Adrenal gland (tissue), 9 donors: ENCODE measurements at regions not wholly inside any gene's neighbourhood (a gene's known extent, or its start where the extent isn't known, plus 50 kb on each side); places are given as distances from the start of the nearest gene placed in this dataset.

Experiments used
- DNase-seq, 7 donors: peaks; one replicate each; pipeline ENCODE4 v3.0.0-alpha.2; 2019 to 2020
- H3K27ac ChIP-seq, 5 donors: fragments of 200-600 bp; sonication (generic) in 4 of 5; 1 replicate in 3 of 5; 2 replicates in 2 of 5; pipeline versions ENCODE4 v1.5.1 to v1.8.0; 2016 to 2020; ENCODE audit warnings: mild to moderate bottlenecking in 1 of 5
- H3K27me3 ChIP-seq: fragments of 200-600 bp; 2 replicates; pipeline ENCODE4 v1.8.0; 2021
- H3K36me3 ChIP-seq, 2 donors: fragments of 200-600 bp; replicated peaks in 1 of 2; 1 replicate in 1 of 2; 2 replicates in 1 of 2; pipeline versions ENCODE4 v1.5.1 to v1.8.0; 2018 to 2022
- H3K4me1 ChIP-seq, 2 donors: fragments of 200-600 bp; replicated peaks in 1 of 2; 1 replicate in 1 of 2; 2 replicates in 1 of 2; pipeline versions ENCODE4 v1.5.1 to v1.8.0; 2018 to 2021
- H3K4me3 ChIP-seq, 4 donors: fragments of 200-600 bp; sonication (generic) in 3 of 4; one replicate each; pipeline ENCODE4 v1.5.1; 2016 to 2018
- H3K9me3 ChIP-seq, 3 donors: fragments of 200-600 bp; sonication (generic) in 1 of 3; replicated peaks in 1 of 3; 1 replicate in 2 of 3; 2 replicates in 1 of 3; pipeline versions ENCODE4 v1.5.1 to v1.8.0; 2016 to 2021
- POLR2A ChIP-seq, 2 donors: fragments of 450-650 bp; IDR thresholded peaks; one replicate each; pipeline ENCODE4 v1.6.1; 2017; ENCODE audit warnings: antibody characterized with exemption in 2 of 2, mild to moderate bottlenecking in 2 of 2, moderate library complexity in 1 of 2
- WGBS, 4 donors: extraction: QIAGEN DNeasy Blood & Tissue Kit in 2 of 4; methylation state at CpG; one replicate each; pipeline versions ENCODE4 v1.1.5 to v1.1.7; 2013 to 2017; 5-methylcytosine and 5-hydroxymethylcytosine counted together
- intact Hi-C, 2 donors: fragments of 100-400 bp; cut with DNase I; formaldehyde crosslinking; loops; one replicate each; pipeline versions ENCODE4 v1.14.1 to v1.15.0; 2022 to 2023
- TF ChIP-seq, protein P1 (sequence below), 6 experiments: fragments of 450-650 bp in 4 of 6; fragments of 200-600 bp in 2 of 6; sonication (generic) in 1 of 6; IDR thresholded peaks; 1 replicate in 5 of 6; 2 replicates in 1 of 6; pipeline versions ENCODE4 v1.5.1 to v1.8.0; 2016 to 2021; ENCODE audit warnings: antibody characterized with exemption in 6 of 6, mild to moderate bottlenecking in 2 of 6, moderate library complexity in 1 of 6
- donor health status: healthy with polysubstance abuse.
- donor health status: Bipolar disorder and iron deficiency.
- donor health status: DM: yes; HTN: yes; CAD: no.
- donor health status: DM: no; HTN: no; CAD: no.
- donor health status: DM: no; HTN: no; CAD: no.

DNA sequence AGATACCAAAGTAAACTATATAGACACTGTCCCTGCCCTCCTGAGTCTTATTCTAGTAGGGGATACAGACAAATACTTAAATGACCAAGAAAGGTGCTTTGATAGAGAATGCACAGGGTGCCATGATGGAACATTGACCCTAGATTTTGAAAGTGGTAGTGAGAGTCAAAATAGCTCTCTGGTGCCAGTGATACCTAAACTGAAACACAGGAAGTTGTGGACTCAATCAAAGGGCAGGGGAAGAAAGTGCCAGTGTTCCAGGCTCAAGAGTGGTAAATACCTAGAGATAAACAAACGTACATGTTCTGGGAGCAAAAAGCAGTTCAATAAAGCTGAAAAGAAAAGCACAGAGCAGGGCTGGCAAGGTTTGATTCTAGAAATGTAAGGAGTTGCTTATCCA lies 267.6 kb downstream of the ISL1 start:
- Histone ChIP-seq H3K4me3 (no peak overlapping the region), H3K9me3 (no peaks in the 10 kb centered on the region), H3K4me1 (no peaks in the 10 kb centered on the region), H3K36me3 (no peaks in the 10 kb centered on the region), H3K27me3 (no peaks in the 10 kb centered on the region), H3K27ac (no peak overlapping the region)
- no peak for DNase-seq
- intact Hi-C loops = no loop called here
- 39 to 57% (median 48%) methylated on average over 1 of the region's 1 CpG for WGBS, 4 donors
- TF ChIP-seq, protein P1, sequence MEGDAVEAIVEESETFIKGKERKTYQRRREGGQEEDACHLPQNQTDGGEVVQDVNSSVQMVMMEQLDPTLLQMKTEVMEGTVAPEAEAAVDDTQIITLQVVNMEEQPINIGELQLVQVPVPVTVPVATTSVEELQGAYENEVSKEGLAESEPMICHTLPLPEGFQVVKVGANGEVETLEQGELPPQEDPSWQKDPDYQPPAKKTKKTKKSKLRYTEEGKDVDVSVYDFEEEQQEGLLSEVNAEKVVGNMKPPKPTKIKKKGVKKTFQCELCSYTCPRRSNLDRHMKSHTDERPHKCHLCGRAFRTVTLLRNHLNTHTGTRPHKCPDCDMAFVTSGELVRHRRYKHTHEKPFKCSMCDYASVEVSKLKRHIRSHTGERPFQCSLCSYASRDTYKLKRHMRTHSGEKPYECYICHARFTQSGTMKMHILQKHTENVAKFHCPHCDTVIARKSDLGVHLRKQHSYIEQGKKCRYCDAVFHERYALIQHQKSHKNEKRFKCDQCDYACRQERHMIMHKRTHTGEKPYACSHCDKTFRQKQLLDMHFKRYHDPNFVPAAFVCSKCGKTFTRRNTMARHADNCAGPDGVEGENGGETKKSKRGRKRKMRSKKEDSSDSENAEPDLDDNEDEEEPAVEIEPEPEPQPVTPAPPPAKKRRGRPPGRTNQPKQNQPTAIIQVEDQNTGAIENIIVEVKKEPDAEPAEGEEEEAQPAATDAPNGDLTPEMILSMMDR (IDR thresholded peaks at IDR 0.05) = no peak
- TF ChIP-seq POLR2A (IDR thresholded peaks at IDR 0.05) = no peak

GRCh38 chr5:51651476-51651875 lies 268.2 kb downstream of the ISL1 start:
- Histone ChIP-seq H3K27me3 (no peaks in the 10 kb centered on the region), H3K9me3 (no peaks in the 10 kb centered on the region), H3K4me1 (no peaks in the 10 kb centered on the region), H3K4me3 (no peak overlapping the region), H3K36me3 (no peaks in the 10 kb centered on the region), H3K27ac (no peak overlapping the region)
- no peak for DNase-seq
- intact Hi-C loops = no loop called here
- TF ChIP-seq, protein P1 (IDR thresholded peaks at IDR 0.05) = no peak
- no peak for TF ChIP-seq POLR2A (IDR thresholded peaks at IDR 0.05)
- WGBS, 4 donors = 19 to 43% (median 31%) methylated on average over 2 of the region's 2 CpGs

DNA sequence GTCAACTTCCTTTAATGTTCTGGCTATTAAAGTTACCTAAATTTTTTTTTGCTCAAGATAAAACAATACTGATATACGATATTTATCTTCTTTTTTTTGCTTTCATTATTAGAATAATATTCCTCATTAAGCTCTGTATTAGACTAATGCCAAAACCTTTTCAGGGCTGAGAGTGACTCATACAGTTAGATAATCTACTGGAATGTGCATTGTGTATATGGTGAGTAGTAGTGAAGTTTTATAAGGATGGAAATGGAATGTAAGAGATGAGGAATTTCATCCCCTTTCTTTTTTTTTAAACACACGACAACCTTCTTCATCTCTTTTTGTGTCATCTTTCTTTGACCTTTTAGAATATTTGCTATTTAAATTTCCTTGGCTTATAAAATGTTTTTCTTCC lies 268.6 kb downstream of the ISL1 start:
- intact Hi-C loops = no loop called here
- Histone ChIP-seq H3K27me3 (no peaks in the 10 kb centered on the region), H3K4me1 (no peaks in the 10 kb centered on the region), H3K9me3 (no peaks in the 10 kb centered on the region), H3K27ac (no peak overlapping the region), H3K36me3 (no peaks in the 10 kb centered on the region), H3K4me3 (no peak overlapping the region)
- whole genome bisulfite sequencing, 4 donors = 41 to 51% (median 48%) methylated on average over 2 of the region's 2 CpGs
- DNase-seq = no peak
- no peak for TF ChIP-seq POLR2A (IDR thresholded peaks at IDR 0.05)
- TF ChIP-seq, protein P1 (IDR thresholded peaks at IDR 0.05) = no peak

DNA sequence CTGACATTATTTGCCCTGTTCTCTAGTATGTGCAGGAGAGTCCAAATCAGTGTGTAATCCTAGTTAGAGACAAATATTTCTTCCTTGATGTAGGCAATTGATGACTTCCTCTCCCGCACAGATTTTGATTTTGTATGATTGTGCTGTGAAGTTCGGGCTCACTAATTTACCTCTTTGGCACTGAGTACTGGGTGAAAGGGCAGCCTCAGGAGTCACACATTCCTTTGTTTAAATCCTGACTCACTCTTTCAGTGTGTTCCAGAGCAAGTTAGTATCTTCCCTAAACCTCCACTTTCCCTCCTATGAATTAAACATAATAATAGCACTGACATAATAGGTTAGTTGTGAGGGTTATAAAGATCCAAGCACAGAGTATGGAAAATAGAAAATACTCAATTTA lies 269.7 kb downstream of the ISL1 start:
- H3K27me3 ChIP-seq = no peaks in the 10 kb centered on the region
- no peaks in the 10 kb centered on the region for H3K4me1 ChIP-seq
- intact Hi-C loops = no loop called here
- H3K27ac ChIP-seq = no peak overlapping the region
- no peak overlapping the region for H3K4me3 ChIP-seq
- DNase-seq = no peak
- no peaks in the 10 kb centered on the region for H3K36me3 ChIP-seq
- WGBS, 4 donors = 49 to 75% (median 70%) methylated on average over 2 of the region's 2 CpGs
- H3K9me3 ChIP-seq = no peaks in the 10 kb centered on the region
- TF ChIP-seq, protein P1 (IDR thresholded peaks at IDR 0.05) = no peak
- no peak for TF ChIP-seq POLR2A (IDR thresholded peaks at IDR 0.05)
